ENCODE measurements at regions not wholly inside any gene's neighbourhood (a gene's known extent, or its start where the extent isn't known, plus 50 kb on each side); places are given as distances from the start of the nearest gene placed in this dataset.

DNA sequence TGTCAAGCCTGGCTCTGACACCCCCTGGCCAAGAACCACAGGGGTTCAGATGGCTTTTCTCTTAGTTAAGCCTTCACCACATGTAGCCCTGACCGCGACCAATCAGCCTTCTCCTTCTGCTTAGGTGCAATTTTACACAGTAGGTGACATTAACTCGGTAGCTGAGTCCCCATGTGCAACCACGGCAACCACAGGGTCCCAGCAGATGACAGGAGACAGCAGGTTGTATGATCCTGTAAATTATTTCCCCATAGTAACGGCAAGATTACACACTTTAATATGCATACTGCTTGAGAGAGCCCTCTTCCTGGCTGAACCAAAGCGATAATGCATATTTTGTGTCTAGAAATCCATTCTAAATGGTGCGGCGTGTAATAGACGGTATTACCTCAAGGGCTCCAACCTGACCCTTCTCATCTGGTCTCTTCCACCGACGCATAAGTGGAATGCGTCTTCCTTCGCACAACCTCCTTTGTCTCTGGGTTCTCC, 458.7 kb upstream of the ZFHX3 start:
- peaks cover 2% of the 10 kb centered on the region for H3K4me1 ChIP-seq (ENCODE audit: control insufficient read depth, insufficient read depth, low read length)
- no peak overlapping the region for H3K27ac ChIP-seq (ENCODE audit: low read length)
- no peaks in the 10 kb centered on the region for H3K27me3 ChIP-seq (ENCODE audit: control insufficient read depth, insufficient read depth, low read length)
- H3K4me3 ChIP-seq (ENCODE audit: low read length): no peak overlapping the region
- no peak for DNase-seq
- no peaks in the 10 kb centered on the region for H3K36me3 ChIP-seq (ENCODE audit: control insufficient read depth, insufficient read depth, low read length)
- H3K9me3 ChIP-seq (replicated peaks; ENCODE audit: control insufficient read depth, low read depth, low read length): no peaks in the 10 kb centered on the region
- WGBS (ENCODE audit: insufficient coverage): 90% methylated on average over 11 of the region's 13 CpGs

DNA sequence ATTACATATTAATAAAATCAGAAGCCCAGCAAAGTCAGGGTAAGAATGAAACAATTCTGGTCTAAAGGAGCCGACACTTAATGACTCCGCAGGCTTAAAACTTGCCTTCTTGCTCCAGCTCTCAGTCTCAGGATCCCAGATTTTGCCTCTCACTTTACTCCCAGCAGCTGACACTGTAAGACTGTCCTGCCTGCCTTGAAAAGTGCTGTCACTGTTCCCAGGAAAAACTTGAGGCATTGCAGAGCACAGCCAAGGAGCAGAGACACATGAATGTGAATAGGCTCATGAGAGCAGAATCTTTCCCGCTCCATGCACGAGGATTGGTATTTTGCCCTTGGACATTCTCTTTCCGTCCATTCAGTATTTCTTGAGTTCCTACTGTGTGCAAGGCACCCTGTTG, 457.6 kb upstream of the ZFHX3 start:
- Histone ChIP-seq H3K27me3 (ENCODE audit: control insufficient read depth, insufficient read depth, low read length) (no peaks in the 10 kb centered on the region), H3K9me3 (replicated peaks; ENCODE audit: control insufficient read depth, low read depth, low read length) (no peaks in the 10 kb centered on the region), H3K4me1 (ENCODE audit: control insufficient read depth, insufficient read depth, low read length) (peaks cover 2% of the 10 kb centered on the region), H3K27ac (ENCODE audit: low read length) (no peak overlapping the region), H3K36me3 (ENCODE audit: control insufficient read depth, insufficient read depth, low read length) (no peaks in the 10 kb centered on the region), H3K4me3 (ENCODE audit: low read length) (no peak overlapping the region)
- DNase-seq: peak; percentile 77
- 49% methylated on average over 4 of the region's 5 CpGs for WGBS (ENCODE audit: insufficient coverage)

- H3K36me3 ChIP-seq (ENCODE audit: control insufficient read depth, insufficient read depth, low read length): no peaks in the 10 kb centered on the region
- DNase-seq: peak; percentile 61
- H3K27me3 ChIP-seq (ENCODE audit: control insufficient read depth, insufficient read depth, low read length): no peaks in the 10 kb centered on the region
- WGBS (ENCODE audit: insufficient coverage): 44% methylated on average over 6 of the region's 20 CpGs
- no peaks in the 10 kb centered on the region for H3K9me3 ChIP-seq (replicated peaks; ENCODE audit: control insufficient read depth, low read depth, low read length)
- no peak overlapping the region for H3K27ac ChIP-seq (ENCODE audit: low read length)
- H3K4me1 ChIP-seq (ENCODE audit: control insufficient read depth, insufficient read depth, low read length): peaks cover 2% of the 10 kb centered on the region
- H3K4me3 ChIP-seq (ENCODE audit: low read length): no peak overlapping the region
Observed at GRCh38 chr16:73504591-73505575, 457.0 kb upstream of the ZFHX3 start.

GRCh38 chr16:73503093-73503492, 455.2 kb upstream of the ZFHX3 start:
- Histone ChIP-seq H3K9me3 (replicated peaks; ENCODE audit: control insufficient read depth, low read depth, low read length) (no peaks in the 10 kb centered on the region), H3K27me3 (ENCODE audit: control insufficient read depth, insufficient read depth, low read length) (no peaks in the 10 kb centered on the region), H3K27ac (ENCODE audit: low read length) (no peak overlapping the region), H3K4me1 (ENCODE audit: control insufficient read depth, insufficient read depth, low read length) (peaks cover 2% of the 10 kb centered on the region), H3K4me3 (ENCODE audit: low read length) (no peak overlapping the region), H3K36me3 (ENCODE audit: control insufficient read depth, insufficient read depth, low read length) (no peaks in the 10 kb centered on the region)
- 81% methylated on average over 4 of the region's 8 CpGs for WGBS (ENCODE audit: insufficient coverage)
- DNase-seq: no peak

DNA sequence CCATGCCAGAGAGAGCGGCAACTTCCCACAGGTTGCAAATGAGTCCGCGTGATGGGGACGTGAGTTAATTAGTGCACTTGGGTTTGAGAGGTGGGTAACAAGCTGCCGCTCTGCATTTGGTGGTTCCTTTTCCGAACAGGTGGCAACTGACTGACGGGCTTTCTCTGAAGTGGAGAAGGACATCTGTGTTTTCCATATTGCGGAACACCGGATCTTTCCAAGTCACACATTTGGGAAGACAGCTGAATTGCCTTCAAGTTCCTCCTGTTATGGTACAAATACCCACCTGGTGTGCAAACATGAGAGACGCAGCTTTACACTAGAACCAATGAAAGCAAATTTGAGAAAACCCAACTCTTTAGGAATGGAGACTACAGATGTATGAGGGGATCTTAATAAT, 451.3 kb upstream of the ZFHX3 start:
- Histone ChIP-seq H3K27ac (ENCODE audit: low read length) (no peak overlapping the region), H3K27me3 (ENCODE audit: control insufficient read depth, insufficient read depth, low read length) (no peaks in the 10 kb centered on the region), H3K4me1 (ENCODE audit: control insufficient read depth, insufficient read depth, low read length) (no peaks in the 10 kb centered on the region), H3K9me3 (replicated peaks; ENCODE audit: control insufficient read depth, low read depth, low read length) (no peaks in the 10 kb centered on the region), H3K36me3 (ENCODE audit: control insufficient read depth, insufficient read depth, low read length) (no peaks in the 10 kb centered on the region), H3K4me3 (ENCODE audit: low read length) (no peak overlapping the region)
- no peak for DNase-seq
- WGBS (ENCODE audit: insufficient coverage): 88% methylated on average over 9 of the region's 10 CpGs

DNA sequence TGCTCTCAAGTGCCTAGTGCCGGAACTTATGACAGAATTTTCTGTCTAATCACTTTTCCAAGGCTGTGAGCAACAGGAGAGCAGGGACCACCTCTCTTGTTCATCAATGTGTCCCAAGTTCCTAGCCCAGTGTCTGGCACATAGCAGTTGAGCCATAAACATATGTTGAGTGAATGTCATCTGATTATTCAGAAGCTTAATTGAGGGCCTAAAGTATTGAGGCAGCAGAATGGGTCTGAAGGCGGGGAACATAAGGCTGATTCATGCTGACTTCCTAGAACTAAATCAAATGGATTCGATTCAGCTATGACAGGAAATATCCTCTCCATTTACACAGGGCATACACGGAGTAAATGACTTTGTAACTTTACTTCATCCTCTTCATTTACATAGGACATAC, 438.0 kb upstream of the ZFHX3 start:
- no peak for DNase-seq
- H3K4me3 ChIP-seq (ENCODE audit: low read length): no peak overlapping the region
- WGBS (ENCODE audit: insufficient coverage): 63% methylated on average over 2 of the region's 4 CpGs

DNA sequence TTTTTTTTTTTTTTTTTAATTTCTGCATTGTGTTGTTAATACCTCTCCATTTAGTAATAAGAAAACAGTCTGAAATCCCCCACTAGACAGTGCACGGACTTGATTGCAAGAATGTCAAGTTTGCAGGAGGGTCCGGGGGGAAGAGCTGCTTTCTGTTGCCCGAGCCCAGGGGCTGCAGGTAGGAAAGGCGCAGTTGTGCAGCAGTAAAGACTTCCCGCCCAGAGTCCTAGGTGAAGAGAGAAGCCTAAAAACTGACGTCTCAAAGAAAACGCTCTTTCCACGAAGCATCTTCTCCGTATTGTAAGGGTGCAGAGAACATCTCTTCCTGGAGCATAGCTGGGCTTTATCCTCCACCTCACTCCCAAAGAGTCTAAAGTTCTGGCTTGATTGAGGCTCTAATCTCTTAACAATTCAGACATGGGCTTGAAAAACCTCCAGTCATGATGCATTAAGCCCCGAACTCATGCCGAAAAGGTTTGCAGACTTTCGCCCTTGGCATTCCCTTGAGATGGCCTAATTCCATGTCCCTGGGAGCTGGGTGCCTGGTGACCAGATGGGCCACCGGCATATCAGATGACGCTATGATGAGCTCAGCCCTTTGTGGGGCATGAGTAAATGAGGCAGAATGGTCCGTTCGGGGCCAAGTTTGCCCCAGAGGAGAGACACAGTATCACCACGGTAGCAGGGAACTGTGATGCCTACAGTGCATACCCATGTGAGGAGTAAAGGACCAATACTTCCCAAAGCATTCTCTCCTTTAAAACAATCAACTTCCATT, 436.2 kb upstream of the ZFHX3 start:
- Histone ChIP-seq H3K27ac (ENCODE audit: low read length) (no peak overlapping the region), H3K4me3 (ENCODE audit: low read length) (no peak overlapping the region), H3K36me3 (ENCODE audit: control insufficient read depth, insufficient read depth, low read length) (no peaks in the 10 kb centered on the region), H3K9me3 (replicated peaks; ENCODE audit: control insufficient read depth, low read depth, low read length) (no peaks in the 10 kb centered on the region), H3K4me1 (ENCODE audit: control insufficient read depth, insufficient read depth, low read length) (peaks cover 17% of the 10 kb centered on the region), H3K27me3 (ENCODE audit: control insufficient read depth, insufficient read depth, low read length) (peaks cover 8% of the 10 kb centered on the region)
- WGBS (ENCODE audit: insufficient coverage): 84% methylated on average over 7 of the region's 17 CpGs
- no peak for DNase-seq

More for the DNA sequence above, 438.0 kb upstream of the ZFHX3 start:
- H3K36me3 ChIP-seq (ENCODE audit: control insufficient read depth, insufficient read depth, low read length): no peaks in the 10 kb centered on the region
- H3K9me3 ChIP-seq (replicated peaks; ENCODE audit: control insufficient read depth, low read depth, low read length): no peaks in the 10 kb centered on the region
- H3K27me3 ChIP-seq (ENCODE audit: control insufficient read depth, insufficient read depth, low read length): peaks cover 8% of the 10 kb centered on the region
- H3K27ac ChIP-seq (ENCODE audit: low read length): no peak overlapping the region
- H3K4me1 ChIP-seq (ENCODE audit: control insufficient read depth, insufficient read depth, low read length): peaks cover 17% of the 10 kb centered on the region

DNA sequence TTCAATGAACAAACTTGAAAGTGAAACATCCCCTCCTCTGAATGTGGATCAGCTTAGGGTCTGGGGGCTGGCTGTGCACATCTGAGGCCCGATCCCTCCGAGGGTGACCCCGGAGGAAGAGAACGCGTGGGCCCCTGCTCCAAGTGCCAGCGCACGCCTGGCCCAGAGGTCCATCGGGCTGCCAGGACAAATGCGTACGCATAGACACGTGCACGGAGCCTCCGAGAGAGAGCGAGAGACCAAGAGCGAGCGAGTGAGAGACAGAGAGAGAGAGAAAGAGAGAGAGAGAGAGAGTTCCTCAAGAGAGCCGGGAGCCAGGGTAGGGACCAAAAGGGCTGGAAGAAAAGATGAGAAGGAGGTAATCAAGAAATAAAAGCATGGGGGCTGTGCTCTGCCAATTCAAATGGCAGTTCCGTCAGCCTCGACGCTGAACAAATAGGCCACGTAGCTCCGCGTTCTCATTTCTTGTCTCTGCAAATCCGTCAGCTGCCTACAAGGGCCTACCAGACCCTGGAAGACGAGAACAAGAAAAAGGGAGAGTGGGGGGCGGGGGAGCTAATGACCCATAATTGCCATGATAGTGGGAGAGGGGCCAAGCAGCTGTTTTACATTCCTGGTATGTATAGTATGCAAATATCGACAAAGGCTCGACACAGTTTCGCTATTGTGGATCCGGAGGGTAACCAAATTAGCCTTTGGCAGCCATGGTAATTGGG, 435.3 kb upstream of the ZFHX3 start:
- peaks cover 8% of the 10 kb centered on the region for H3K27me3 ChIP-seq (ENCODE audit: control insufficient read depth, insufficient read depth, low read length)
- no peaks in the 10 kb centered on the region for H3K36me3 ChIP-seq (ENCODE audit: control insufficient read depth, insufficient read depth, low read length)
- H3K4me3 ChIP-seq (ENCODE audit: low read length): peak overlapping the region; percentile 13
- WGBS (ENCODE audit: insufficient coverage): 26% methylated on average over 26 of the region's 30 CpGs
- peak; percentile 57 for DNase-seq
- H3K27ac ChIP-seq (ENCODE audit: low read length): no peak overlapping the region
- no peaks in the 10 kb centered on the region for H3K9me3 ChIP-seq (replicated peaks; ENCODE audit: control insufficient read depth, low read depth, low read length)
- H3K4me1 ChIP-seq (ENCODE audit: control insufficient read depth, insufficient read depth, low read length): peaks cover 17% of the 10 kb centered on the region

GRCh38 chr16:73482310-73482709, 434.4 kb upstream of the ZFHX3 start:
- Histone ChIP-seq H3K4me1 (ENCODE audit: control insufficient read depth, insufficient read depth, low read length) (peaks cover 17% of the 10 kb centered on the region), H3K4me3 (ENCODE audit: low read length) (no peak overlapping the region), H3K27ac (ENCODE audit: low read length) (no peak overlapping the region), H3K36me3 (ENCODE audit: control insufficient read depth, insufficient read depth, low read length) (no peaks in the 10 kb centered on the region), H3K9me3 (replicated peaks; ENCODE audit: control insufficient read depth, low read depth, low read length) (no peaks in the 10 kb centered on the region), H3K27me3 (ENCODE audit: control insufficient read depth, insufficient read depth, low read length) (peaks cover 8% of the 10 kb centered on the region)
- no peak for DNase-seq
- 79% methylated on average over 3 of the region's 6 CpGs for WGBS (ENCODE audit: insufficient coverage)
